NCI-H187 treated with DMSO at 0.1 percent for 48 hours (cell line): ENCODE measurements at regions not wholly inside any gene's neighbourhood (a gene's known extent, or its start where the extent isn't known, plus 50 kb on each side); places are given as distances from the start of the nearest gene placed in this dataset.

Experiments used
- DNase-seq: peaks from one replicate; lab custom pipeline; 2025; lab: John Stamatoyannopoulos, UW

- no peak for DNase-seq
These were observed 759.0 kb downstream of the LTN1 start for GRCh38 chr21:28233536-28234220.

- no peak for DNase-seq
These were observed 762.1 kb downstream of the LTN1 start for GRCh38 chr21:28230559-28230958.

DNA sequence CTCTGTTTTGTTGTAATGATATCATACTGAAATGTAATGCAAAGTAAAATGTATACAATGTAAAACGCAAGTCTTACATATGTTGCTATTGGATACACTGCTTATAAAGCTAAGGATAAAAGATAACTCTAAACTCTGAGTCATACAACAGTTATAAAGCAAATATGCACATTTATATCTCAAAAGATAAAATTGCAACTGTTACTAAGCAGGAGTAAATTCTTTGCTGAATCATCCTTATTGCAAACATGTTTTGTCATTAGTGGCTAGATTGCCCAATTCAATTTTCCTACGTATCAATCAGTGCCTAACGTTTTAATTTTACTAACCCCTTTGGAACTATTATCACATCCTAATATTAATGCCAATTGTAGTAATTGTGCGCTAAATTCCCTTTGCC is 762.9 kb downstream of the LTN1 start:
- no peak for DNase-seq

DNA sequence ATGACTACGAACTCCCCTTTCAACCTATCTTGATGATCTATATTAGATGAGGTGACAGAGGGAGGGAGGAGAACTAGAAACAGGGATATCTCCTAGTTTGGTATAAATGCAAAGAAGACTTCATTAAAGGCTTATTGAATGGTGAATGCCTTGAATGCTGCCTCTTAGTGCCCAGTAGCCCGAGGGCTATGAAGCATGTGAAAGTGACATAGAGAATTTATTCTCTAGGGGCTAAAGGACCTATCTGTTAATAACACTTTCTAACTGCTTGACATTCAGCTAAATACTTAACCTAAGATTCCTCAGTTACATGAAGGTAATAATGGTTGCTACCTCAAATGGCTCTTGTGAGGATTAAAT is 764.1 kb downstream of the LTN1 start:
- DNase-seq: no peak

- DNase-seq: no peak
These were observed 764.6 kb downstream of the LTN1 start for GRCh38 chr21:28227881-28228635.

DNA sequence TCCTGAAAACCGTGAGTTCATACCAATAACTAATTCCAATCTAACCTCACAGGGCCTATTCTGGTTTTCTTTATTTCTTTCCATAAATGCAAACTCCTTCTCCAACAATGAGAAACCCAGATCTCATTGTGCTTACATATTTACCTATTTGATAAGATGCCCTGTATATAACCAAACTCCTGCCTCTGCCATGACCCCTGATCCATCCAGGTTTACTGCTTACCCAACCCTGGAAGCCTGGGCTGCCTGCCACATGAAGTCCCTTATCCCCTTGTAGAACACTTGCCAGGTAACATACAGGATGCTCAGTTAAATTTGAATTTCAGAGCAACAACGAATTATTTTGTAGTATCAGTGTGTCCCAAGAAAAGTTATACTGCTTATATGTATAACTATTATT is 766.1 kb downstream of the LTN1 start:
- no peak for DNase-seq

DNA sequence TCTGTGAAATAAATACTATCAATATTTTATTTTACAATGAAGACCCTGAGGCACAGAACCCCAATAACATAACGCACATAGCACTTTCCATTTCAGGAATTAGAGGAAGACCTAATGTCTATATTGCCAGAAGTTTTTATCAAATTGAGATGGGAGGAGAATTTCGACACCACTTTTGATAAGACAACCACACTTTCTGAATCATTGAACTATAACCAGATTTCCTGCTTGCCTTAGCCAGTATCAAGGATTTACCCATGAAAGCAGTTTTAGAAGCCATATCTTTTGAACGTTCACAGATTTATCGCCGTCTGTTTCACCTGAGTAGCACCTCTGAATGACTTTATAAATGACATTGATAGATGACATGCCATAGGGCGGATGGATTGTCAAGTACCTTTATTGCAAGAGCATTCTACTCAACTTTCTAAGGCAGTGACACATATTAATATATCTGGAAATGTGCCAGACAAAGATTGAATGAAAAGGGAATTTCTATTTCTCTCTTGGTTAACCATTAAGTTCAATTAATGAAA is 768.4 kb downstream of the LTN1 start:
- DNase-seq: no peak

DNA sequence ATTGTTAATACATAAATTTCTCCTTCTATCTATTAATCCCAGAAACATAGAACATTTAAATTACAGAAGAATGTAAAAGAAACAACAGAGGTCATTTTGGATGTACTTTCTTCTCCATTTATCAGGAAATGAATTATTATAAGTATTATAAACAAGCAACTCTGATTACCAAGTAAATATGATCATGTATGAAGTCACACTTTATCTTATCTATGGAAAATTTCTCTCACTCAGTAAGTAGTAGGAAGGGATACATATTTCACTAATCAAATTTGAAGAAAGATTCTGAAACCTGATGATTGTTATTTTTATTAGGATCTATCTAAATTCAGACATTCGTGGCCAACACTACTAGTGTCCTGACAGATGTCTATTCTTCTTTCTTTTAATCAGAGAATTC is 770.7 kb downstream of the LTN1 start:
- no peak for DNase-seq

DNA sequence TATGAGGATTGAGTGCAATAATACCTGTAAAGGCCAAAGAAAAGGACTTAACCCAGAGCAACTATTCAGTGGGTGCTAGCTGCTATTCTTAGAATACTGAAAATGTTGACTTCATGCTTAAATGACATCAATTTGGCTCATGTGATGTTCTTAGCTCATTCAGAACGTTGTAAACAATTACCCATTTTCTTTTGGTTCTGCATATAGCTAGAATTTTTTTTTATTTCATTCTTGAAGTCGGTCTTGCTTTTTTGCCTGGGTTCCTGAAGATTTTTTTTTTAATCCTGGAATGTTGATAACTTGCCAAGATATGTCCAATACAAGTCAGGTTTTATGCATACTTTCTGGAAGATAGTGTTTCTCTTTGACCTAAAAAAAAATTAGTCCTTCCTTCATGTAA is 772.0 kb downstream of the LTN1 start:
- no peak for DNase-seq

DNA sequence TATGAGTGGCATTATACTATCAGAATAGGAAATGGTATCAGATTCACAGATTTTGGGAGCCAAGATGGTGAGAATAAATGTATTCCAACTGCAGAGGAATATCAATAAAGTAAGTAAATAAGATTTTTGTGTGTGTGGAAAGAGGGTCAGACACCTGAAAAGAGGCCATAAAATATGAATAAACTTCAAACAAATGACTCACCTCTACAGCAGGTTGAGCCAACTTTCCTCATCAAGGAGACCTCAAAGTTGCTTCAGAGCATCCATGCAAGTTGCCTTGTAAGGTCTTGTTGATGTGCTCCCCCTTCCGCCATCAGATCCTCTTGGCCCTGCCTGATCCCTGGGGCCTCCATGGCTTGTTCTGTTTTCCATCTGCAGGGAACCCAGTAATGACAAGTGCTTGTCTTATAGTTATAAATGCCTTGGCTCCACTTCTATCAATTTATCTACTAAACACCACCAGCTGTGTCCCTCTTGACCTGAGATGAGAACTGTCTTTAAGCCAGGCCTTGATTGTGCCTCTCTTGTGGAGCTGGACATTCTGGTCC is 775.6 kb downstream of the LTN1 start:
- no peak for DNase-seq

DNA sequence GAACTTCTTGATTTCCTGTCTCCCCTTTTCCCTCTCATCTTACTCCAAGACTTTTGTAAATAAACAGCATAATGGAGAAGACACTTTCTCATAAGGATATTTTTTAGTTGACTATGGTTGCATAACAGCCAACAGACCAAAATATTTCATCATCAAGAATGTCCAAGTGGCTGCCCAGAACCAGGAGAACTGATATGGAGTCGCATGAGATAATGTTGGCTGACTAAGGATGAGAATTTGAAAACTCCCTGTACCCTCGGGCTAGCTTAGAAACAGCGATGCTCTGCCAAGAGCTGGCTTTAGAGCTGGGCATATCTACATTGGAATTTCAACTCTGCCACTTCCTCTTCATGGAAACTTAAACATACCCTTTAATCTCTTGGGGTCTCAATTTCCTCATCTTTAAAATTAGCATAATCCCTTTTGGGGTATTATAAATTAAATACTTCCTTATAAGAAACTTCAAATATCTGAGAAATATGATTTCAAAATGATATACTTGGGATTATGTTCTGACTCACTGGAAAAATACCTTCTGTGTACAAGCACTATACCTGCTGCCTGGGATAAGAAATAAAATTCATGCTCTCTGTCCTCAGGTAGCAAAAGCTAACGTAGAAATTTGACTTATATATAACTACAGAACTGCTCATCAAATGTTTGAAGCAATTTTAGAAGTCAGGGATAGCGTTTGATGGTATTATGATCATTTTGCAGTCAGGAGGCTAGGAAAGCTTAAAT is 777.3 kb downstream of the LTN1 start:
- DNase-seq: no peak

GRCh38 chr21:28214786-28215185 is 777.9 kb downstream of the LTN1 start:
- no peak for DNase-seq

- DNase-seq: no peak
These were observed 779.4 kb downstream of the LTN1 start for GRCh38 chr21:28213261-28213660.

DNA sequence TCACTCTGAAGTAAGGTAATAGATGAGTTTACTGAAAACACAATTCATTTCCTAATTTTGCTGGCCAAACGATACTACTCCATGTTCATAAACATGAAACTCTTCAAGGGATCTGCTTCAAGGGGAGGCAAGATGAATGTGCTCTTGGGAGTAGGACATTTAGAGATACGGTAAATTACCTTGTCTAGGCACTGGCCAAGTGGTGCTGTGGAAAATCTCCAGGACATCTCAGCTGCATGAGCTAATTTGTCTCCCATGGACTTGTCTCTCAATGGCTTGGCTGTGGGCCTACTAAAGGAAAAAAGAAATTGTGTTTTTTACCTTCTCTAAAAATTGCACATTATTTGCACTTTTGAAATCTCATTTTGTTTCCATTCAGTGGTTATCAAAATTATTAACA is 780.6 kb downstream of the LTN1 start:
- no peak for DNase-seq

GRCh38 chr21:28207436-28208173 is 785.1 kb downstream of the LTN1 start:
- no peak for DNase-seq

GRCh38 chr21:28200726-28201125 is 792.0 kb downstream of the LTN1 start:
- DNase-seq: no peak

- no peak for DNase-seq
These were observed 795.7 kb downstream of the LTN1 start for GRCh38 chr21:28196981-28197380.

DNA sequence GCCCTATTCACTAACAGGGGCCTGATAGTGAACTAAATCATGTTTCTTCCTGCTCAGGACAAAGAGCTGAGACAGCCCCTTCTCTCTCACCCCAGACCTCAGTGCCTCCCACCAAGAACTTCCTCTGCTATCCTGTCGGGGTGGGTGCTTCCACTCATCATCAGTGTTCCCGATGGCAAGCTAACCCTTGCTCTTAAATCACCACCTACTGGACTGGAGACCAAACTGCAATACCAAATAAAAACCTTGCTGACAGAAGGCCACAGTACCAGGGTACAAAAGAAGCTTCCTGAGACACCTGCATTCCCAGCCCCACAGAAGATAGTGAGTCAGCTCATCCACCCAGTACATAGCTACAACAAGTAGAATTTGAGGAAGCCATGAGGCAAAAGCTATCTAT is 799.5 kb downstream of the LTN1 start:
- no peak for DNase-seq

GRCh38 chr21:28186604-28187003 is 806.1 kb downstream of the LTN1 start:
- no peak for DNase-seq

- no peak for DNase-seq
These were observed 810.9 kb downstream of the LTN1 start for GRCh38 chr21:28181730-28182129.

- DNase-seq: no peak
These were observed 813.5 kb downstream of the LTN1 start for GRCh38 chr21:28179136-28179535.

- DNase-seq: no peak
These were observed 815.6 kb downstream of the LTN1 start for GRCh38 chr21:28177124-28177523.
